OCI-LY1 (cell line): ENCODE measurements at regions not wholly inside any gene's neighbourhood (a gene's known extent, or its start where the extent isn't known, plus 50 kb on each side); places are given as distances from the start of the nearest gene placed in this dataset.

Experiments
- H2AFZ ChIP-seq: fragments of 200-600 bp; sonication (generic), shearing (Covaris generic); 2 replicates; pipeline ENCODE4 v1.6.0; 2014; ENCODE audit warnings: antibody characterized with exemption, mild to moderate bottlenecking, low read length
- H3F3A ChIP-seq: fragments of 200-600 bp; sonication (generic), shearing (Covaris generic); 2 replicates; pipeline ENCODE4 v1.6.0; 2014; ENCODE audit warnings: mild to moderate bottlenecking, antibody characterized with exemption, low read length, moderate library complexity; ENCODE audit not compliant: insufficient read depth
- H3K27ac ChIP-seq: fragments of 200-600 bp; sonication (generic); 2 replicates; pipeline ENCODE4 v1.5.1; 2014; ENCODE audit warnings: low read length, mixed run types, mild to moderate bottlenecking, low read depth; ENCODE audit not compliant: poor library complexity, severe bottlenecking
- H3K27me3 ChIP-seq: fragments of 200-600 bp; sonication (generic); 2 replicates; pipeline ENCODE4 v1.6.0; 2014; ENCODE audit warnings: antibody characterized with exemption, mild to moderate bottlenecking, low read length, moderate library complexity; ENCODE audit not compliant: insufficient read depth
- H3K36me3 ChIP-seq: fragments of 200-600 bp; sonication (generic); 2 replicates; pipeline ENCODE4 v1.6.1; 2014; ENCODE audit warnings: mild to moderate bottlenecking, antibody characterized with exemption, low read length, moderate library complexity, mixed read lengths; ENCODE audit not compliant: insufficient read depth
- H3K4me1 ChIP-seq: fragments of 200-600 bp; sonication (generic); 2 replicates; pipeline ENCODE4 v1.5.1; 2014; ENCODE audit warnings: mild to moderate bottlenecking, low read length, moderate library complexity; ENCODE audit not compliant: insufficient read depth, severe bottlenecking
- H3K4me2 ChIP-seq: fragments of 200-600 bp; sonication (generic), shearing (Covaris generic); 2 replicates; pipeline ENCODE4 v1.6.1; 2014; ENCODE audit warnings: low read length
- H3K4me3 ChIP-seq: fragments of 200-600 bp; sonication (generic); 2 replicates; pipeline ENCODE4 v1.5.1; 2014; ENCODE audit warnings: low read length, low read depth, mild to moderate bottlenecking, mixed read lengths; ENCODE audit not compliant: poor library complexity, severe bottlenecking
- H3K79me2 ChIP-seq: fragments of 200-600 bp; shearing (Covaris generic); 2 replicates; pipeline ENCODE4 v1.6.1; 2016; ENCODE audit warnings: mixed run types, low read length, mixed read lengths; ENCODE audit not compliant: insufficient read depth
- H3K9ac ChIP-seq: fragments of 200-600 bp; sonication (generic), shearing (Covaris generic); 2 replicates; pipeline ENCODE4 v1.6.1; 2014; ENCODE audit warnings: mild to moderate bottlenecking, low read length, mixed read lengths
- H3K9me2 ChIP-seq: fragments of 200-600 bp; sonication (generic), shearing (Covaris generic); 2 replicates; pipeline ENCODE4 v1.6.1; 2014; ENCODE audit warnings: low read depth, mild to moderate bottlenecking, low read length, mixed read lengths
- H3K9me3 ChIP-seq: fragments of 200-600 bp; shearing (Covaris generic); 2 replicates; pipeline ENCODE4 v1.6.1; 2014; ENCODE audit warnings: low read length, mixed read lengths
- H4K20me1 ChIP-seq: fragments of 200-600 bp; sonication (generic), shearing (Covaris generic); 2 replicates; pipeline ENCODE4 v1.6.0; 2016; ENCODE audit warnings: mild to moderate bottlenecking, low read length; ENCODE audit not compliant: insufficient read depth
- CTCF ChIP-seq: fragments of 200-600 bp; sonication (generic), shearing (Covaris generic); IDR thresholded peaks from 2 replicates; pipeline ENCODE4 v1.5.1; 2017; ENCODE audit warnings: mild to moderate bottlenecking, antibody characterized with exemption, low read length, moderate library complexity, mixed read lengths
- EZH2 ChIP-seq: fragments of 200-600 bp; sonication (generic), shearing (Covaris generic); IDR thresholded peaks from 2 replicates; pipeline ENCODE4 v1.8.0; 2017; ENCODE audit warnings: borderline replicate concordance, mixed run types, mild to moderate bottlenecking, antibody characterized with exemption, low read length, moderate library complexity, mixed read lengths

GRCh38 chr15:57887825-57888224, 177.7 kb downstream of the ALDH1A2 start:
- H3F3A ChIP-seq = no peaks in the 10 kb centered on the region
- no peak overlapping the region for H3K27ac ChIP-seq
- H3K9me3 ChIP-seq = no peaks in the 10 kb centered on the region
- TF ChIP-seq EZH2 = no peak
- no peak for TF ChIP-seq CTCF
- H3K27me3 ChIP-seq = no peaks in the 10 kb centered on the region
- H3K79me2 ChIP-seq = no peaks in the 10 kb centered on the region
- no peak overlapping the region for H3K9ac ChIP-seq
- H3K9me2 ChIP-seq = no peaks in the 10 kb centered on the region
- no peaks in the 10 kb centered on the region for H3K4me1 ChIP-seq
- H3K36me3 ChIP-seq = no peaks in the 10 kb centered on the region
- no peak overlapping the region for H3K4me3 ChIP-seq
- H2AFZ ChIP-seq = no peak overlapping the region
- H4K20me1 ChIP-seq = no peaks in the 10 kb centered on the region
- no peak overlapping the region for H3K4me2 ChIP-seq

- H3K27me3 ChIP-seq = no peaks in the 10 kb centered on the region
- H3K4me2 ChIP-seq = no peak overlapping the region
- TF ChIP-seq CTCF = no peak
- no peak for TF ChIP-seq EZH2
- H4K20me1 ChIP-seq = no peaks in the 10 kb centered on the region
- no peaks in the 10 kb centered on the region for H3K36me3 ChIP-seq
- no peaks in the 10 kb centered on the region for H3K9me3 ChIP-seq
- H3K9me2 ChIP-seq = no peaks in the 10 kb centered on the region
- H3K9ac ChIP-seq = no peak overlapping the region
- H3K4me1 ChIP-seq = no peaks in the 10 kb centered on the region
- no peaks in the 10 kb centered on the region for H3K79me2 ChIP-seq
- no peak overlapping the region for H2AFZ ChIP-seq
- H3K27ac ChIP-seq = no peak overlapping the region
- no peak overlapping the region for H3K4me3 ChIP-seq
- H3F3A ChIP-seq = no peaks in the 10 kb centered on the region
Measured at GRCh38 chr15:57890351-57890750, 175.2 kb downstream of the ALDH1A2 start.

GRCh38 chr15:57890878-57891277, 174.6 kb downstream of the ALDH1A2 start:
- no peaks in the 10 kb centered on the region for H3K4me1 ChIP-seq
- no peak overlapping the region for H2AFZ ChIP-seq
- no peaks in the 10 kb centered on the region for H4K20me1 ChIP-seq
- H3K27ac ChIP-seq = no peak overlapping the region
- no peak overlapping the region for H3K9ac ChIP-seq
- no peaks in the 10 kb centered on the region for H3K79me2 ChIP-seq
- no peak overlapping the region for H3K4me2 ChIP-seq
- no peak for TF ChIP-seq CTCF
- TF ChIP-seq EZH2 = no peak
- no peaks in the 10 kb centered on the region for H3K27me3 ChIP-seq
- H3K36me3 ChIP-seq = no peaks in the 10 kb centered on the region
- H3F3A ChIP-seq = no peaks in the 10 kb centered on the region
- H3K4me3 ChIP-seq = no peak overlapping the region
- H3K9me2 ChIP-seq = no peaks in the 10 kb centered on the region
- H3K9me3 ChIP-seq = no peaks in the 10 kb centered on the region
